ENCODE measurements at regions not wholly inside any gene's neighbourhood (a gene's known extent, or its start where the extent isn't known, plus 50 kb on each side); places are given as distances from the start of the nearest gene placed in this dataset.
"Not testable (repeated sequence)": the region's sequence is repeated elsewhere in the genome, so short reads cannot be mapped to it uniquely, and the experiment has no call there.

DNA sequence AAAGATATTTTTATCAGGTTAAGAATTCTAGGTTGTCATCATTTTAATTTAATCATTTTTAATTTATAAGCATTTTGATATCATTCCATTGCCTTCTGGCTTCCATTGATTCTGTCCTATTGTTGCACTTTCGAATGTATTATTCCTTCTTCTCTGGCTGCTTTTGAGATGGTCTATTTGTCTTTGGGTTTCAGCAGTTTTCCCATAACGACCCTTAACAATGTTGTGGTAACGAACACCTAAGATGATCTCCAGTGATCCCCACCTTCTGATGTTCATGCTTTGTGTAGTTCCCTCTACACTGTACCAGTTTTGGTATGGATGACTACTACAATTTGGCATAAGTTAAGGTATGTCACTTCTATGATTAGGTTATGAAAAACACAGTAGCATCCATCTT lies 59.9 kb downstream of the MINAR1 start:
- DNase-seq (ENCODE audit: low read depth, low spot score): no peak
- Histone ChIP-seq H3K9me3 (ENCODE audit: low read depth, low read length) (no peaks in the 10 kb centered on the region), H3K36me3 (ENCODE audit: insufficient read depth, low read length) (no peaks in the 10 kb centered on the region), H3K27ac (no peak overlapping the region), H3K4me3 (no peak overlapping the region), H3K9ac (ENCODE audit: insufficient read length) (no peak overlapping the region)
- TF ChIP-seq FOXP2 (optimal IDR thresholded peaks at IDR 0.05; ENCODE audit: control extremely low read depth, extremely low read length, insufficient read depth) (no peak), EZH2 (IDR thresholded peaks at IDR 0.05) (no peak), POLR2AphosphoS5 (IDR thresholded peaks at IDR 0.05; ENCODE audit: borderline replicate concordance, low read depth, low read length) (no peak)

DNA sequence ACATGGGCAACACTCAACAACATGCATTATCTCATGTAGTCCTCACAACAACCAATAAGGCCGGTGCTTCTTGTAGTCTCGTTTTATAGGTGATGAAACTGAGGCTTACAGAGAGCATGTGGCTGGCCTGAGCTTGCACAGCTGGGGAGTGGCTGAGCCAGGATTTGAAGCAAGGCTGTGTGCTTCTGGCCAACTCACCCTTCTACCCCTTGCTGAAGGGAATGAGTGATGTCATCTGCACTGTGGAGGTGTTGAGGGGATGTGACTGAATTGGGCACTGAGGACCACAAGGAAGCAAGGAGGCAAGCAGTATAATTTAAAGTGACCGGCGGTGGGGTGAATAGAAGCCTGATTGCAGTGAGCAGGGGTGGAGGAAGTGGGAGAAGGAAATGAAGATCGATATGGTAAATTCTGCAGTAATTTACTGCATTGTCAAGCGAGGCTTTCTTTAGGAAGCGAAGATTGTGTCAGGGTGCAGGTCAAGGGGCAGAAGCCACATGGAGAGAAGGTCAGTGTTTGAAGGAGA lies 62.3 kb downstream of the MINAR1 start:
- H3K9me3 ChIP-seq (ENCODE audit: low read depth, low read length): no peaks in the 10 kb centered on the region
- H3K36me3 ChIP-seq (ENCODE audit: insufficient read depth, low read length): no peaks in the 10 kb centered on the region
- no peak overlapping the region for H3K9ac ChIP-seq (ENCODE audit: insufficient read length)
- H3K4me3 ChIP-seq: no peak overlapping the region
- no peak overlapping the region for H3K27ac ChIP-seq
- DNase-seq (ENCODE audit: low read depth, low spot score): no peak
- no peak for TF ChIP-seq POLR2AphosphoS5 (IDR thresholded peaks at IDR 0.05; ENCODE audit: borderline replicate concordance, low read depth, low read length)

DNA sequence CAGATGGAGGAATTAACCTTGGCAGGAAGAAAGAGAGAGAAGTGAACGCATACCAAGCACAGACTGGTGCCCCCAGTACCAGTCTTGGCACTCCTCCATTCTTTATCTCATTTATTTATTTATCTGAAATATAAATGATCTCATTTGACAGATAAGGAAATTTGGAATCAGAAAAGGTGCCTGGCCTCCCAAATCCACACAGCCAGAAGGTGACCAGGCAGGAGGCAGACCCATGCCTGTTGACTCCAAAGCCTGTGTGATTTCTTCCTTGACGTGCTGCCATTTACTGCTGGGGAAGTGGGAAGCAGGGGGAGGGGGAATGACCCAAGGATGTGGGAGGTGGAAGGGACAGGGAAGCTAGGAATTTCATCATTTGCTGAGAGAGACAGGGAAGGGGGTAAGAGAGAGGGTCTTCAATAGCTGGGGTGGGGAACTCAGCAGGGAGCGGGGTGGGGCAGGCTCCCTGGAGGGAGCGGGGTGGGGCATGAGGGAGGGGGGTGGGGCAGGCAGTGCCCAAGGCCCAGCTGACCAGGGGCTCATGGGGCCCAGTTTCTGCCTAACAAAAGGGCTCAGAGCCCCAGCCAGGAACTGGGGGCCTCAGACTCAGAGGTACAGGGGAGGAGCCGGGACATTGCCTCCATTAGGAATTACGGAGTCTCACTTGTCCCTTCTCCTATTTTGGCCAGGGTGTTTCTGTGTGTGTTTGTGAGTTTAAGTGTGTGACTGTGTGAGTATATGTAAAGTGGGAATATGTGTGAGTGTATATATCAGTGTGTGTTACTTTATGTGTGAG lies 63.0 kb downstream of the MINAR1 start:
- Histone ChIP-seq H3K4me3 (no peak overlapping the region), H3K9me3 (ENCODE audit: low read depth, low read length) (no peaks in the 10 kb centered on the region), H3K36me3 (ENCODE audit: insufficient read depth, low read length) (no peaks in the 10 kb centered on the region), H3K9ac (ENCODE audit: insufficient read length) (no peak overlapping the region), H3K27ac (no peak overlapping the region)
- TF ChIP-seq POLR2AphosphoS5 (IDR thresholded peaks at IDR 0.05; ENCODE audit: borderline replicate concordance, low read depth, low read length) (no peak), FOXP2 (optimal IDR thresholded peaks at IDR 0.05; ENCODE audit: control extremely low read depth, extremely low read length, insufficient read depth) (no peak), EZH2 (IDR thresholded peaks at IDR 0.05) (no peak)
- no peak for DNase-seq (ENCODE audit: low read depth, low spot score)

DNA sequence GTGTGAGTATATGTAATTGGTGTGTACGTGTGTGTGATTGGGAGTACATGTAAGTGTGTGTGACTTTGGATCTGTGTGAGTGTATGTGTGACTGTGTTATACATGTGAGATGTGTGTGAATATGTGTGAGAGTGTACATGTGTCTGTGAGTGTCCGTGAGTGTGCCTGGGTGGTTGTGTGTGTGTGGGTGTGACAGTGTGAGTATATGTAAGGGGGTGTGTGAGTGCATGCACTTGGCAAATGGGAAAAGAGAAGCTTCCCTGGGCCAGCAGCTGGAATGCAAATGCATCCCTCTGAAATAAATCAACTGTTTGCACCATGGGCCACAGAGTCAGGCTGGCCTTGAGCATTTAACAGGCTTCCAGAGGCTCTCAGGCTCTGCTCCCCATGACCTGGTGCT lies 63.6 kb downstream of the MINAR1 start:
- Histone ChIP-seq H3K27ac (no peak overlapping the region), H3K4me3 (no peak overlapping the region), H3K9ac (ENCODE audit: insufficient read length) (no peak overlapping the region), H3K36me3 (ENCODE audit: insufficient read depth, low read length) (no peaks in the 10 kb centered on the region), H3K9me3 (ENCODE audit: low read depth, low read length) (no peaks in the 10 kb centered on the region)
- no peak for DNase-seq (ENCODE audit: low read depth, low spot score)
- TF ChIP-seq FOXP2 (optimal IDR thresholded peaks at IDR 0.05; ENCODE audit: control extremely low read depth, extremely low read length, insufficient read depth) (no peak), POLR2AphosphoS5 (IDR thresholded peaks at IDR 0.05; ENCODE audit: borderline replicate concordance, low read depth, low read length) (no peak)

DNA sequence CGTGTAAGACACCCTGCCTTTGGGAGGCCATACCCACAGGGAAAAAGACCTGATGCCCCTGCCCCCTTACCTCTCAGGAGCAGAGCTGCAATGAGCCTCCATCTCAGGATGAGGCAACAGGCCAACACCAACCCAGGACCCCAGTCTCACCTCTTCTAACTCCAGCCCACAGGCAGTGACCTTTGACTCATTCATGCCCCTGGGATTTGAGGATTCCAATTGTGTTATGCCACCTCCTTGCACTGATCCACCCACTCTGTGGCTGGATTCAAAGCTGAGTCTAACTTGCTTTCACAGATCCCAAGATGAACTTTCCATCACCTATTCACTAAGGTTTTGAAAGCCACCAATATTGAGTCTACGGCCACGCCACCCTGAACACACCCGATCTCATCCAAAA lies 64.7 kb downstream of the MINAR1 start:
- H3K9ac ChIP-seq (ENCODE audit: insufficient read length): no peak overlapping the region
- H3K9me3 ChIP-seq (ENCODE audit: low read depth, low read length): no peaks in the 10 kb centered on the region
- TF ChIP-seq POLR2AphosphoS5 (IDR thresholded peaks at IDR 0.05; ENCODE audit: borderline replicate concordance, low read depth, low read length) (no peak), FOXP2 (optimal IDR thresholded peaks at IDR 0.05; ENCODE audit: control extremely low read depth, extremely low read length, insufficient read depth) (no peak), EZH2 (IDR thresholded peaks at IDR 0.05) (no peak)
- H3K36me3 ChIP-seq (ENCODE audit: insufficient read depth, low read length): no peaks in the 10 kb centered on the region
- H3K4me3 ChIP-seq: no peak overlapping the region
- no peak for DNase-seq (ENCODE audit: low read depth, low spot score)
- no peak overlapping the region for H3K27ac ChIP-seq

DNA sequence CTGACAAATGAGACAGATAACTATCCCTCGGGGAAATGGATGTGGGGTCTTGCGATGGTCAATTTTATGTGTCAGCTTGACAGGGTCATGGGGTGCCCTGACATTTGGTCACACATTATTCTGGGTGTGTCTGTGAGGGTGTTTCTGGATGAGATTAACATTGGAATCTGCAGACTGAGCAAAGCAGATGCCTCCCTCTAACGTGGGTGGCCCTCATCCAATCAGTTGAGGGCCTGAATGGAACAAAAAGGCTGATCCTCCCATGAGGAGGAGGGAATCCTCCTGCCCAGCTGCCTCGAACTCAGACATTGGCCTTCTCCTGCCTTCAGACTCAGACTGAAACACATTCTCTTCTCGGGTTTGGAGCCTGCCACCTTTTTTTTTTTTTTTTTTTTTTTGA lies 69.0 kb downstream of the MINAR1 start:
- DNase-seq (ENCODE audit: low read depth, low spot score): no peak
- H3K4me3 ChIP-seq: no peak overlapping the region
- no peaks in the 10 kb centered on the region for H3K36me3 ChIP-seq (ENCODE audit: insufficient read depth, low read length)
- no peak overlapping the region for H3K9ac ChIP-seq (ENCODE audit: insufficient read length)
- no peak overlapping the region for H3K27ac ChIP-seq
- no peak for TF ChIP-seq POLR2AphosphoS5 (IDR thresholded peaks at IDR 0.05; ENCODE audit: borderline replicate concordance, low read depth, low read length)
- no peak for TF ChIP-seq EZH2 (IDR thresholded peaks at IDR 0.05)
- TF ChIP-seq FOXP2 (optimal IDR thresholded peaks at IDR 0.05; ENCODE audit: control extremely low read depth, extremely low read length, insufficient read depth): no peak
- H3K9me3 ChIP-seq (ENCODE audit: low read depth, low read length): no peaks in the 10 kb centered on the region

DNA sequence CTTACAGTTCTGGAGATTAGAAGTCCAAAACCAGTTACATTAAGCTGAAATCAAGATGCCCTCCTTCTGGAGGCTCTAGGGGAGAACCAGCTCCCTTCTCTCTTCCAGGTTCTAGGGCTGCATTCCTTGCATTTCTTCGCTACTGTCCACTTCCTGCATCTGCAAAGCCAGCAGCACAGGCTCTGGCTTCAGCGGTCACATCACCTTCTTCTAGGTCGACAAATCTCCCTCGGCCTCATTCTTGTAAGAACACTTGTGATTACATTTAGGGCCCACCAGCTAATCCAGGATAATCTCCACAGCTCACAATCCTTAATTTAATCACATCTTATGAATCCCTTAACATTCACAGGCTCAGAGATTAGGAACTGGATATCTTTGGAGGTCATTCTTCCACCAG lies 73.8 kb downstream of the MINAR1 start:
- H3K27ac ChIP-seq: no peak overlapping the region
- TF ChIP-seq POLR2AphosphoS5 (IDR thresholded peaks at IDR 0.05; ENCODE audit: borderline replicate concordance, low read depth, low read length) (no peak), FOXP2 (optimal IDR thresholded peaks at IDR 0.05; ENCODE audit: control extremely low read depth, extremely low read length, insufficient read depth) (no peak), EZH2 (IDR thresholded peaks at IDR 0.05) (no peak)

DNA sequence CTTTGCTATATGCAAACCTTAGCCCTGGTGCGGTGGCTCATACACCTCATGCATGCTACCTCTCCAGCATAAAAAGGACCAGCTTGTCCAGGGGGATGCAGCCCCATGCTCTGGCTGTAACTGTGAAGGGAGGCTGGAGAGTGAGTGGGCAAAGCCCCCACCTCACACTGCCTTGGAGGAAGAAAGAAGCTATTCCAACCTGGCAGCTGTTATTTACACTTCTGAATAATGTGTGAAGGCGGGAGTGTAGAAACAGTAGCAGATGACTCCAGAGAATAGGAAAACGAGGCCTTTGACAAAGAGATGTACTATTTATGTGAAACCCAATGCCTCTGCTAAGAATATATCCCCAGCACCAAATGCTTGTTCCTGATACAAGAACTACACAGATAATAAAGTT lies 80.7 kb downstream of the MINAR1 start:
- not testable (repeated sequence) for H3K9me3 ChIP-seq (ENCODE audit: low read depth, low read length); H3K9ac ChIP-seq (ENCODE audit: insufficient read length); H3K36me3 ChIP-seq (ENCODE audit: insufficient read depth, low read length); DNase-seq (ENCODE audit: low read depth, low spot score); H3K27ac ChIP-seq; H3K4me3 ChIP-seq

More for the DNA sequence above, 73.8 kb downstream of the MINAR1 start:
- Histone ChIP-seq H3K4me3 (no peak overlapping the region), H3K9me3 (ENCODE audit: low read depth, low read length) (no peaks in the 10 kb centered on the region), H3K36me3 (ENCODE audit: insufficient read depth, low read length) (no peaks in the 10 kb centered on the region), H3K9ac (ENCODE audit: insufficient read length) (no peak overlapping the region)
- no peak for DNase-seq (ENCODE audit: low read depth, low spot score)

DNA sequence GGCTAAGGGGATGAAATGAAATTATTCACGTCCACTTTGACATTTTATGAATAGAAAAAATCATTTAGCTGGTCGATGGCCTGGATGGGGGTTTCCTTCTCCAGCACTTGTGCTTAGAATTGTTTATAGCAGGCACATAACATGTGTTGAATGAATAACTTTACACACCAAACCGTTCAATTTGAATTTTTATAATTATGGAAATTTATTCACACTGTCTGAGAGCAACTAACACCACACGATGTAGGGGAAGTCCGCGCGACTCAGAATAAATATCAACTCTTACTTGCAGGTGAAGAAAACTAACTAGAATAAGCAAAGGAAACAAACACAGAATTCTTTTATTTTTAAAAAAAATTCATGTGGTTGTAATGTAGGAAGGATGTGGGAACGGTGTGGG lies 81.3 kb downstream of the MINAR1 start:
- no peaks in the 10 kb centered on the region for H3K36me3 ChIP-seq (ENCODE audit: insufficient read depth, low read length)
- no peak overlapping the region for H3K9ac ChIP-seq (ENCODE audit: insufficient read length)
- TF ChIP-seq EZH2 (IDR thresholded peaks at IDR 0.05): no peak
- no peak for TF ChIP-seq FOXP2 (optimal IDR thresholded peaks at IDR 0.05; ENCODE audit: control extremely low read depth, extremely low read length, insufficient read depth)
- TF ChIP-seq POLR2AphosphoS5 (IDR thresholded peaks at IDR 0.05; ENCODE audit: borderline replicate concordance, low read depth, low read length): no peak
- no peak overlapping the region for H3K4me3 ChIP-seq
- H3K27ac ChIP-seq: no peak overlapping the region
- no peaks in the 10 kb centered on the region for H3K9me3 ChIP-seq (ENCODE audit: low read depth, low read length)
- DNase-seq (ENCODE audit: low read depth, low spot score): no peak

All from SK-N-MC (cell line).